ENCODE measurements at regions not wholly inside any gene's neighbourhood (a gene's known extent, or its start where the extent isn't known, plus 50 kb on each side); places are given as distances from the start of the nearest gene placed in this dataset.

DNA sequence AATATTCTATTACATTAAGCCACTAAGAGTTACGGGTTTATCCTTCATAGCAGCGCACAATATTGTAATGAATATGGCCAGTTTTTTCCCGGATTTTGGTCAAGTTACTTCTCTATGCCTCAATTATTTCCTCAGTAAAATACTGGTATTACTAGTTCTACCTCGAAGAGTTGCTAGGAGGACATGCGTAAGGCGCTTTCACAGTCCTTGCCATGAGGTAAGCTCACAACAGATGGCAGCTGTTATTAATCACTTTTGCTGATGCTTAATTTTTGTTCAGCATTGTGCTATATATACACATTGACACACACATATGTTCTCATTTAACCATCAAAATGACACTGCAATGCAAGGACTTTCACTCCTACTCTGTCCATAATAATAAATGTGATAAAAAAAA, 101.5 kb downstream of the SCG2 start:
- no peaks in the 10 kb centered on the region for H4K20me1 ChIP-seq (ENCODE audit: insufficient read depth, low read depth, low read length)
- no peaks in the 10 kb centered on the region for H3K4me1 ChIP-seq (ENCODE audit: low read length)
- H3K79me2 ChIP-seq (ENCODE audit: low read length) = no peaks in the 10 kb centered on the region
- no peaks in the 10 kb centered on the region for H3K36me3 ChIP-seq (ENCODE audit: insufficient read depth, low read length)
- no peaks in the 10 kb centered on the region for H3K9me3 ChIP-seq (ENCODE audit: low read length)
- no peaks in the 10 kb centered on the region for H3K9me2 ChIP-seq (replicated peaks; ENCODE audit: insufficient read depth, low read length)
- H3K4me2 ChIP-seq (ENCODE audit: low read depth, low read length, poor library complexity, severe bottlenecking) = no peak overlapping the region
- no peak overlapping the region for H3K9ac ChIP-seq (ENCODE audit: low read length)
- no peak overlapping the region for H3K27ac ChIP-seq (ENCODE audit: low read length)
- H3K27me3 ChIP-seq (ENCODE audit: low read length) = no peaks in the 10 kb centered on the region
- DNase-seq = no peak
- H2AFZ ChIP-seq (ENCODE audit: low read length) = no peak overlapping the region
- H3K4me3 ChIP-seq (ENCODE audit: low read length) = no peak overlapping the region

DNA sequence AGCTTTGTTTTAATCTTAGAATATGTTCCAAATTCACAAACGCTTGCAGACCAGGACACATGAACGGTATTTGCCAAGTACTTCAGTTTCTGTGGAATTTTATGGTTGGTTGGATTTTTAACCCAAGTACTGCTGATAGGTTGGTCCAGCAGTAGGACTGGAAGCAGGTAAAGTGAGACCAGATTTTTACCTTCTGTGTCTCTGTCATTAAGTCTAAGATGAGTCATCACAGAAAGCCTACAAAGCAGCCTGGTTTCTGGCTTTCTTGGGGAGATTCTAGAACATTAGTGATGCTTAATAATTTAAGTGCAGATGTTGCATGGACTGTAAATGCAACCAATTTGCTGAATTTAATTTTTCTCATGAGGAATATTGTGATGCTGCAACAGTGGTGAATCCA, 100.5 kb downstream of the SCG2 start:
- no peaks in the 10 kb centered on the region for H3K27me3 ChIP-seq (ENCODE audit: low read length)
- no peak for DNase-seq

DNA sequence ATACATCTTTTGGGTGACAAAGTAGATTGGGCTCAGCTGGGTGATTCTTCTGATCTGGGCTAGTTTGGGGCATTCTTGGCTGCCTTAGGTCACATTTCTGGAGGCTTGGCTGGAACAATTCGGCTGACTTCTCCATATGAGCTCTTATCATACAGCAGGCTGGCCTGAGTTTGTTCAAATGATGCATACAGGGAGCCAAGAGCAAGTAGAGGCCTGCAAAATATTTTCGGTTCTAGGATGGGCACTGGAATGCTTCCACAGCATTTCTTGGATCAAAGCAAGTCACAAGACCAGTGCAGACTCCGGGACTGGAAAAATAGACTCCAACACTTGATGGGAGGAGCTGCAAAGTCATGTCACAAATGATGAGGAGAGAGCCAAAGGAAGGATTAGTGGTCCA, 98.4 kb downstream of the SCG2 start:
- Histone ChIP-seq H3K79me2 (ENCODE audit: low read length) (no peaks in the 10 kb centered on the region), H3K4me1 (ENCODE audit: low read length) (no peaks in the 10 kb centered on the region), H2AFZ (ENCODE audit: low read length) (no peak overlapping the region), H3K27me3 (ENCODE audit: low read length) (no peaks in the 10 kb centered on the region), H3K4me2 (ENCODE audit: low read depth, low read length, poor library complexity, severe bottlenecking) (no peak overlapping the region), H3K9me3 (ENCODE audit: low read length) (no peaks in the 10 kb centered on the region), H4K20me1 (ENCODE audit: insufficient read depth, low read depth, low read length) (no peaks in the 10 kb centered on the region), H3K27ac (ENCODE audit: low read length) (no peak overlapping the region), H3K9me2 (replicated peaks; ENCODE audit: insufficient read depth, low read length) (no peaks in the 10 kb centered on the region), H3K9ac (ENCODE audit: low read length) (no peak overlapping the region), H3K36me3 (ENCODE audit: insufficient read depth, low read length) (no peaks in the 10 kb centered on the region), H3K4me3 (ENCODE audit: low read length) (no peak overlapping the region)
- no peak for DNase-seq

More for the DNA sequence above, 100.5 kb downstream of the SCG2 start:
- Histone ChIP-seq H3K9ac (ENCODE audit: low read length) (no peak overlapping the region), H3K4me3 (ENCODE audit: low read length) (no peak overlapping the region), H3K36me3 (ENCODE audit: insufficient read depth, low read length) (no peaks in the 10 kb centered on the region), H3K4me1 (ENCODE audit: low read length) (no peaks in the 10 kb centered on the region), H3K79me2 (ENCODE audit: low read length) (no peaks in the 10 kb centered on the region), H4K20me1 (ENCODE audit: insufficient read depth, low read depth, low read length) (no peaks in the 10 kb centered on the region), H3K9me3 (ENCODE audit: low read length) (no peaks in the 10 kb centered on the region), H3K27ac (ENCODE audit: low read length) (no peak overlapping the region), H3K4me2 (ENCODE audit: low read depth, low read length, poor library complexity, severe bottlenecking) (no peak overlapping the region), H3K9me2 (replicated peaks; ENCODE audit: insufficient read depth, low read length) (no peaks in the 10 kb centered on the region), H2AFZ (ENCODE audit: low read length) (no peak overlapping the region)

DNA sequence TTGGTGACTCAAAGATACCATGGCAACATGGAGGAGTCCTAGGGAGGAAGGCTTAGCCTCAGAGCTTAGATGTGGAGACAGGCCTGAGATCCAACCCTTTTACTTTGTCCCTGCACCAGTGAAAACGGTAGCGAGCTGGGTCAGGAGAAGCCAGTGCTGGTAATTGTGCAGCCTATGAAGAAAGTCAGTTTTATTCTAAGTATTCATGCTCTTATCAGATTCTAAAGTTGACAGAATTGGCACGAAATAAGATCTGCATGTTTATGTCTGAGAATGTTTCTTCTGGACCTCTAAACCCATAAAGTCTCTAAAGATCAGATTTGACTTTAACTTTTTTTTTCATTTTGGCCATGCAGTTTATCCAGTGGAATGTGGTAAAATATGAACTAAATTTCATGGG, 93.8 kb downstream of the SCG2 start:
- no peaks in the 10 kb centered on the region for H3K36me3 ChIP-seq (ENCODE audit: insufficient read depth, low read length)
- no peaks in the 10 kb centered on the region for H3K9me3 ChIP-seq (ENCODE audit: low read length)
- no peak overlapping the region for H2AFZ ChIP-seq (ENCODE audit: low read length)
- no peaks in the 10 kb centered on the region for H3K9me2 ChIP-seq (replicated peaks; ENCODE audit: insufficient read depth, low read length)
- H3K4me3 ChIP-seq (ENCODE audit: low read length) = no peak overlapping the region
- no peak overlapping the region for H3K27ac ChIP-seq (ENCODE audit: low read length)
- no peak for DNase-seq
- H4K20me1 ChIP-seq (ENCODE audit: insufficient read depth, low read depth, low read length) = no peaks in the 10 kb centered on the region
- no peaks in the 10 kb centered on the region for H3K4me1 ChIP-seq (ENCODE audit: low read length)
- no peaks in the 10 kb centered on the region for H3K79me2 ChIP-seq (ENCODE audit: low read length)
- H3K9ac ChIP-seq (ENCODE audit: low read length) = no peak overlapping the region
- H3K4me2 ChIP-seq (ENCODE audit: low read depth, low read length, poor library complexity, severe bottlenecking) = no peak overlapping the region
- no peaks in the 10 kb centered on the region for H3K27me3 ChIP-seq (ENCODE audit: low read length)

GRCh38 chr2:223510713-223511112, 91.4 kb downstream of the SCG2 start:
- Histone ChIP-seq H3K9me2 (replicated peaks; ENCODE audit: insufficient read depth, low read length) (no peaks in the 10 kb centered on the region), H3K4me3 (ENCODE audit: low read length) (no peak overlapping the region), H3K9ac (ENCODE audit: low read length) (no peak overlapping the region), H3K79me2 (ENCODE audit: low read length) (no peaks in the 10 kb centered on the region), H3K27ac (ENCODE audit: low read length) (no peak overlapping the region), H3K9me3 (ENCODE audit: low read length) (no peaks in the 10 kb centered on the region), H4K20me1 (ENCODE audit: insufficient read depth, low read depth, low read length) (no peaks in the 10 kb centered on the region), H3K27me3 (ENCODE audit: low read length) (no peaks in the 10 kb centered on the region), H3K36me3 (ENCODE audit: insufficient read depth, low read length) (no peaks in the 10 kb centered on the region), H3K4me1 (ENCODE audit: low read length) (no peaks in the 10 kb centered on the region), H2AFZ (ENCODE audit: low read length) (no peak overlapping the region), H3K4me2 (ENCODE audit: low read depth, low read length, poor library complexity, severe bottlenecking) (no peak overlapping the region)
- no peak for DNase-seq

DNA sequence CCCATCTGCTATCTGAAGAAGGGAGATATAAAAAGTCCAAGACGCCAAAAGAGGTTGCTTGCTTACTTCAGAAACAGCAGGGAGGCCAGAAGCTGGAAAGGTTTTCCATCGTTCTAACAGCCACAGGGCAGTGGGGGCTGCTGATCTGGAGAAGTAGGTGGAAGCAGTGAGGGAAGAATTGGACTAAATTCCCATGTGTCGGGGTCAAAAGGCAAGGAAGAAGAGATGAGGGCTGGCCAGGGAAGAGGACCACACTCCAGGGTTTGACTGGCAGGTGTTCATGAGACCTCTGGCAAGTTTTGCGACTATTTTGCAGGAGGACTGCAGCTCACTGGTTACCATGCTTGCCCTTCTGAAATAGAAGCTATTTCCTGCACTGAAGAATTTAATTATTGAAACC, 91.0 kb downstream of the SCG2 start:
- Histone ChIP-seq H3K9me2 (replicated peaks; ENCODE audit: insufficient read depth, low read length) (no peaks in the 10 kb centered on the region), H3K79me2 (ENCODE audit: low read length) (no peaks in the 10 kb centered on the region), H3K9me3 (ENCODE audit: low read length) (no peaks in the 10 kb centered on the region), H3K4me2 (ENCODE audit: low read depth, low read length, poor library complexity, severe bottlenecking) (no peak overlapping the region), H3K4me3 (ENCODE audit: low read length) (no peak overlapping the region), H3K4me1 (ENCODE audit: low read length) (no peaks in the 10 kb centered on the region), H3K27ac (ENCODE audit: low read length) (no peak overlapping the region), H4K20me1 (ENCODE audit: insufficient read depth, low read depth, low read length) (no peaks in the 10 kb centered on the region), H2AFZ (ENCODE audit: low read length) (no peak overlapping the region), H3K27me3 (ENCODE audit: low read length) (no peaks in the 10 kb centered on the region), H3K9ac (ENCODE audit: low read length) (no peak overlapping the region), H3K36me3 (ENCODE audit: insufficient read depth, low read length) (no peaks in the 10 kb centered on the region)
- no peak for DNase-seq

- H3K79me2 ChIP-seq (ENCODE audit: low read length) = no peaks in the 10 kb centered on the region
- H3K4me2 ChIP-seq (ENCODE audit: low read depth, low read length, poor library complexity, severe bottlenecking) = no peak overlapping the region
- no peaks in the 10 kb centered on the region for H3K9me2 ChIP-seq (replicated peaks; ENCODE audit: insufficient read depth, low read length)
- H3K9ac ChIP-seq (ENCODE audit: low read length) = no peak overlapping the region
- H3K27me3 ChIP-seq (ENCODE audit: low read length) = no peaks in the 10 kb centered on the region
- H3K4me1 ChIP-seq (ENCODE audit: low read length) = no peaks in the 10 kb centered on the region
- no peaks in the 10 kb centered on the region for H3K36me3 ChIP-seq (ENCODE audit: insufficient read depth, low read length)
- no peak for DNase-seq
- H4K20me1 ChIP-seq (ENCODE audit: insufficient read depth, low read depth, low read length) = no peaks in the 10 kb centered on the region
- H2AFZ ChIP-seq (ENCODE audit: low read length) = no peak overlapping the region
- no peak overlapping the region for H3K27ac ChIP-seq (ENCODE audit: low read length)
- H3K9me3 ChIP-seq (ENCODE audit: low read length) = no peaks in the 10 kb centered on the region
- no peak overlapping the region for H3K4me3 ChIP-seq (ENCODE audit: low read length)
These were observed 88.2 kb downstream of the SCG2 start for GRCh38 chr2:223513771-223514455.

- Histone ChIP-seq H3K9me3 (ENCODE audit: low read length) (no peaks in the 10 kb centered on the region), H4K20me1 (ENCODE audit: insufficient read depth, low read depth, low read length) (no peaks in the 10 kb centered on the region), H2AFZ (ENCODE audit: low read length) (no peak overlapping the region), H3K9me2 (replicated peaks; ENCODE audit: insufficient read depth, low read length) (no peaks in the 10 kb centered on the region), H3K9ac (ENCODE audit: low read length) (no peak overlapping the region), H3K27me3 (ENCODE audit: low read length) (no peaks in the 10 kb centered on the region), H3K36me3 (ENCODE audit: insufficient read depth, low read length) (no peaks in the 10 kb centered on the region), H3K4me2 (ENCODE audit: low read depth, low read length, poor library complexity, severe bottlenecking) (no peak overlapping the region), H3K27ac (ENCODE audit: low read length) (no peak overlapping the region), H3K4me1 (ENCODE audit: low read length) (no peaks in the 10 kb centered on the region), H3K79me2 (ENCODE audit: low read length) (no peaks in the 10 kb centered on the region), H3K4me3 (ENCODE audit: low read length) (no peak overlapping the region)
- no peak for DNase-seq
These were observed 82.7 kb downstream of the SCG2 start for GRCh38 chr2:223519471-223519870.

GRCh38 chr2:223522796-223523195, 79.4 kb downstream of the SCG2 start:
- Histone ChIP-seq H3K4me3 (ENCODE audit: low read length) (no peak overlapping the region), H2AFZ (ENCODE audit: low read length) (no peak overlapping the region), H3K27me3 (ENCODE audit: low read length) (no peaks in the 10 kb centered on the region), H3K9me2 (replicated peaks; ENCODE audit: insufficient read depth, low read length) (no peaks in the 10 kb centered on the region), H4K20me1 (ENCODE audit: insufficient read depth, low read depth, low read length) (no peaks in the 10 kb centered on the region), H3K36me3 (ENCODE audit: insufficient read depth, low read length) (no peaks in the 10 kb centered on the region), H3K9me3 (ENCODE audit: low read length) (no peaks in the 10 kb centered on the region), H3K9ac (ENCODE audit: low read length) (no peak overlapping the region), H3K79me2 (ENCODE audit: low read length) (no peaks in the 10 kb centered on the region), H3K4me2 (ENCODE audit: low read depth, low read length, poor library complexity, severe bottlenecking) (no peak overlapping the region), H3K27ac (ENCODE audit: low read length) (no peak overlapping the region), H3K4me1 (ENCODE audit: low read length) (no peaks in the 10 kb centered on the region)
- DNase-seq = no peak
